HG03460 (cell line): ENCODE measurements at regions not wholly inside any gene's neighbourhood (a gene's known extent, or its start where the extent isn't known, plus 50 kb on each side); places are given as distances from the start of the nearest gene placed in this dataset.
"Not testable (repeated sequence)": the region's sequence is repeated elsewhere in the genome, so short reads cannot be mapped to it uniquely, and the experiment has no call there.

Source experiments
- ATAC-seq: cut with Tn5 transposase; IDR thresholded peaks from one replicate; pipeline ENCODE4 v1.9.1; 2021; ENCODE audit not compliant: unreplicated experiment

DNA sequence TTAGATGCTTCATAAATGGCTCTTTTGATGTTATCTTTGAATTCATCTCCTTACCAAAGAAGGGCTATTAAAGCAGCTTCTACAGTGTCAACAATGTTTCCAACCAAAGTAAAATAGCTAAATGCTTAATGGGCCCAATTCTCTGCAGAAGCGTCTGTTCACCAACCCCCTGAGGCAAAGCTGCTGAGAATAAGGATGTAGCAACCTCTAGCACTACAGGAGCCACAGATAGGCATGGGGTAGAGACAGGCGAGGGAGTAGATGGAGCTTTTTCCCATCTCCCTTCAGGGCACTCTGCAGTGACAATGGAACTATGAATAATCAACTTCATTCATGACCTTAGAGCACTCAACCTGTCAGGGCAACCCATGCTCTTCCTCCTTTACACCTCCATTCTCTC, 134.1 kb downstream of the FZD1 start:
- ATAC-seq = no peak

DNA sequence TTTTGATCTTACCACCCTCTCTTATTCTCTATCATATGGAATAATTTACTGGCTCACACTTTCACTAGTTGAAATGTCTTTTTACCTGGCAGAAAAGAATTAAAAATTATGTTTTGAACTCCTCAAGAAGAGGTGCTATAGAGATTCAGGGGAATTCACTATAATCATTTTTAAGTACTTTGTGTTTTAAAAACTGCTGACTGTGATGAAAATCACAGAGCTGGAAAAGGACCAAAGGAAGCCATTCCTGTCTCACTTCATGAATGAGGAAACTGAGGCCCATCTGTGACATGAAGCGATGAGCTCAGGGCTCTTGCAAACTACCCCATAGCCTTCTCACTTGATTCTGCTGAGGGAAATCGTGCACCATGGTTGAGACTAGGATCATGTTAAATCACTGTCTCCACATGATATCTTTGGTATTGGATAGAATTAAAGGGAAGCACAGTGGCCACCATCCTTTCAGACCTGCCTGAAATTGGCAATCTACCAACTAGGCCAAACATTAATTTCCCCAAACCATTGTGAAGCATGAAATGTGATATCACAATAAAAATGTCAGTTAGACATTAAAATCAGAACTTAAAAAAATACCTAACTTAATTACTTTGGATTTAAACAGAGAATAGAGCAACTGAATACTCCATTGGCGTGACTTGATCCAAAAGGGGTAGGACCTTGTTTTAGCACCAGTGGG, 141.0 kb downstream of the FZD1 start:
- no peak for ATAC-seq

DNA sequence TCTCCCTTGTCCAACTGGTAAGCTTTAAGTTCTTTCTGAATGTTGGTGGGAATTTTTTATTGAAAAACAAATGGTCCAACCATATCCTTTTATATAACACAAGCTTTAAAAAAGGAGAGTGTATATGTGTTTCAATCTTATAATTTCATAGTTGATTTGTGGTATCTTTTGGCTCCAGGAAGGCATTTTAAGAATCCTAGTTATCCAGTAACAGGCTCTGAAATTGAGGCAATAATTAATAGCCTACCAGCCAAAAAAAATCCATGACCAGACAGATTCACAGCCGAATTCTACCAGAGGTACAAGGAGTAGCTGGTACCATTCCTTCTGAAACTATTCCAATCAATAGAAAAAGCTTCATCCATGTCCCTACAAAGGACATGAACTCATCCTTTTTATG, 141.6 kb downstream of the FZD1 start:
- ATAC-seq = not testable (repeated sequence)

DNA sequence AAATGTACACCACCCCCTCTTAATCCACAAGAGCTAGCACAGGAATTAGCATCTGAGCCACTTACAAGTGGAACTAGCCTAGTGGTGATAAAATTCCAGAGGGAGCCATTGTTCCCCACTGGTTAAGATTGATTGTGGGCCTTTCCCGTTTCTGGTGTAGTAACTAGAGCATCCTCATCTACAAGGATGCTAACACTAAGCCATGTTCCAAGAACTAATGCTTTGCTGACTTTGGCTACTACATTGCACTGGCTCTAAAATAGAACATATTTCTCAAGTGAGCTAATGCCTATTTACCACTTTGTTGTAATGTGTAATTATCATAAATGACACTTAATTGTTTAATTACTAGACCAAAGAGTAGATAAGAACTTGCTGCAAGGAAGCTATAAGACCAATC, 143.7 kb downstream of the FZD1 start:
- ATAC-seq = no peak

DNA sequence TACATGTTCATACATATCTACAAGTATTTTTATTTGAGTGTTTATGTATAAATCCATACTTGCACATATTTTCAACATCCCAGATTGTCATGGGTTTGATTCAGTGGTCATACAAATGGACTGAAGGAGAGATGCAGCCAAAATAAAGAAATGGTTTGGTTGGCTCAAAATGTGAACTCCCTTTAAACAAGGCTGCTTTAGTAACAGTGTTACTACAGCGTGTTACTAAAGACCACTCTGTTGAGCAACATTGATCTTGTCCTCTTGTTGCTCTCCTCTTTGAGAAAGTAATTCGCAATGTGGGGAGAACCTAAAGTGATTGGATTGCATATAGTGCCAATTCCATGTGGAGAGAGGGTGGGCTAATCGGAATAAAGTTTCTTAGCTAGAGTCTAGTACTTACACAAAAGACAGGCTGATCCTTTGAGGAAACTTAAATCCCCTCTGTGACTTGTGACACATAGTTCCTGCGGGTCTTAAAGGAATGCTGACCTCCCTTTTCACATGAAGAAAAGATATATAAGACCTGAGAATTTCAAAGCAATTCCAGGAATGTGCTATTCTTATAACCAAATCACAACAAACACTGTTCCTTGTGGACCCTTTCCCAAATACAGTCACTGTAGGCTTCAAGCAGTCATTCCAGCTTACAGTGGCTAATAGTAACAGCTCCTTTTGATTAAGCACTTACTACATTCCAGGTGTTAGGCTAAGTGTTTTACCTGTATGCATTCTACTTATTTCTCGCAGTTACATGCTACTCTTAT, 144.3 kb downstream of the FZD1 start:
- ATAC-seq = no peak

DNA sequence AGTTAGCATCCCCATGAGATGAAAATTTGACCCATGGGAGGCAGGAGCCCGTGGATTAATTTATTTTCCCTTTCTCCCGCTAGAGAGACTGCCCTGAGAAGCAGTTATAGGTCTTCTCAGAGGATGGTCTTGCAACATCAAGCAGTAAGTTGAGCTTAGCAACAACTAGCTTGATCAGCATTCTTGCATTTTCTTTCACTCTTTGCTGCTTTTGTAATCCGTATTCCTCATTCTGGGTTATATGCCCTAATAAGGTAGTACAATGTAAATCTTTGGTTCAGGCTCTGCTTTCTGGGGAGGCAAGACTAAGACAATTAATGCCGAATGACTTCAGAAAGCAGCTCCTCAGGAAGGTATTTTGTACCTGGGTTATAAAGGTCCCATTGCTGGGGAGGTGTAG, 146.8 kb downstream of the FZD1 start:
- no peak for ATAC-seq

DNA sequence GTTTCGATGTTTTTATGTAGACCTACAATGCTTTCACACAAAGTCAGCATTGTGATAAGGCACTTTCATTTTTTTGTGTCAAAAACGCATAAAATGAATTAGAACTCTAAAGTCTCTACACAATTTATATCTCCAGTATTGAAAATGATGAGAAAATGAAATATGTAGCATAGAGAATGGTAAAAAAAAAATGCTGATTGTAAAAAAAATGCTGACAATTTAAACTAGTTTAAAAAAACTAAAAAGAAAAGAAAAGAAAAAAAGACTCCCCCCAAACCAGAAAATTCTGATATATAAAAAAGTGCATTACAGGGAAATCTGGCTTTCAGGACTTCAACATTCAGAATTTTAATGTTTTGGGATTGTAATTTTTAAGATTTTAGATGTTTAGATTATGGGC, 148.1 kb downstream of the FZD1 start:
- ATAC-seq = no peak

DNA sequence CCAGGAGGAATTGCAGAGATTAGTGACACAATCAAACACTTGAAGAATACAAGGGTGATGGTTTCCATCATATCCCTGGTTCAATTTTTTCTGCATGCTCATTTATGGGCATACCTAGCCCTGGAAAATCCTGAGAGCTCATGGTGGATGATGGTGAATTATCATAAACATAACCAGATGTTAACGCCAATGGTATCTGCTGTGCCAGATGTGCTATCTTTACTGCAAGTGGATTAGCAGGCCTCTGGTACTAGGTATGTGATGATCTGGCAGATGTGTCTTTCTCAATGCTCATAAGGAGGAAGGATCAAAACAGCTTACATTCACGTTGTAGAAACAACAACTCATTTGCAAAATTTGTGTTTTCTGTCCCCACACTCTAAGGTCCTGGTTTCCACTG, 150.5 kb downstream of the FZD1 start:
- no peak for ATAC-seq

DNA sequence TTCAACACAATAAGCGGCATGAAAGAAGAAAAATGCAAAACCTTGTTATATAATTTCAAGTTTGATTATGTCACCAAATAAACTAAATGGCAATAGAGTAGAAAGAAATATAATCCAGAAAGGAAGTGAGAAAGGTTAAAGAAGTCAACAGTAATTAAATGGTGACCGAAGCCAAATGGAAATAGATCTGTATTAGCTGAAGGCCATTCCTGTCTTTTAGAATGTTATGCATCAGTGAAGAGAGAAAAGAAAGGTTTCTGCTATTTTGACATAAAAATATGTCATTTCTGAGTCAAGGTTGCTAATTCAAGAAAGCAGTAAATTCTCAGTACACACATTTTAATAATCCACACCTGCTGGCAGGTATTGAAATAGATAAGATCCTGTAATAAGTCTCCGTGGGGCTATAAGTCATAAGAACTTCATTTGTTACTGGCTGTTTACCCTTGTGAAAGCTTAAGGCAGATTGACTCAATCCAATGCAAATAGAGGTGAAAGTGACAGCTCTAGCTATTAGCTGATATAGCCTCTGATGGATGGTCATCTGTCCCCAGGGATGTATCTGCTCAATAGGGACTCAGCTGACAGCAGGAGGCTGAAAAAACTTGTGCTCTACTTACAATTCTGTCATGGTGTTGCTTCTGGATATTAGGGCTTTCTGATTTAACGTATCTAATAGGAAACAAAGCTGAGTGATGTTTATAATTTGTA, 152.1 kb downstream of the FZD1 start:
- no peak for ATAC-seq

DNA sequence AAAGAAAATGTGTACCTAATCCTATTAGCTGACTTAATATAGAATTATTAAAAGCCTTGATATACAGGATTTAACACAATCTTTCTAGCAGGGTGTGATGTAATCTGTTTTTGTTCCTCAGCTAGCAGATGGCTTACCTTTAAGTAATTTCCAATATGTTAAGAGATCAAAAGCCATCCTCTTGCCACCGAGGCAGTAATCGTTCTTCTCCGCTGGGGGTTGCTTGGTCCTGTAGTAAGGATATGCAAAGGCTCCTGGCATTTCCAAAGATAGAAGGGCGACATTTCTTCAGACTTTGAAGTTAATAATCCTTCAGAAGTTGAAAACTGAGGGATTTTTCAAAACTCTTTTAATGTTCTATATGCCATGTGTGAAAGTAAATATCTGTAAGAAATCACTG, 156.4 kb downstream of the FZD1 start:
- ATAC-seq = no peak

DNA sequence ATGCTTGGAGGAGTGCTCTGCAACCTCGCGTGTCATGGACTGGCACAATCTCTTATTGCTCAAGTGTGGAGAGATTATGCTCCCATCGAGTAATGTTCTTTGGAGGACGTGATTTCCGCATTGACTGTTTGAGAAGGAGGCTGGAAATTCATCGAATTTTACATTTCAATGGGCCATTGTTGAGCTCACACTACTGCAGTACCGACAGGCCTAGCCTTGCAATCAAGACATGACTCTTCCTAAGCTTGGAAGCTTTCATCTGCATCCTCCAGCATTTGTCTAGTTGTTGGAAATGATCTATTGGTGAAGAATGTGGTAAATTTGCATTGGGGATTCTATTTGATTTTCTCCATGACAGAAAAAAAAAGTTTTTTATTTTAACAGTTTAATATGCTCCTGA, 156.8 kb downstream of the FZD1 start:
- ATAC-seq = no peak

DNA sequence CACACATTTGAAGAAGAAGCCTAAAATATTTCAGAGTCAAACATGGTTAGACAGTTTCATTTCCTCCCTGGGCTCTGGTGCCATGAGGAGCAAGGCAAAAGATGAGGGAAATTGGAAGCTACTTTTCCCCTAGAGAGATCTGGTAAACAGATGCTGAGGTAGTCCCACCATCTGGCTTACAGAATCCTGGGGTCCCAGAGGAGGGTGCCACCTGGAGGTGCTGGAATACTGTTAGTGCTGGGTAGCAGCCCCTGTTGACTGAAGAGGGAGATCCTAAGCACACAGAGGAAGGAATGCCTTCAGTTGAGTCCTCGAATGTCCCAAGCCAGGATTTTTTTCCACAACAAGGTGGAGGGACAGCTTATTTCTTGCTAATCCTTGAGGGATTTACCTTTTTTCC, 160.1 kb downstream of the FZD1 start:
- ATAC-seq = no peak

DNA sequence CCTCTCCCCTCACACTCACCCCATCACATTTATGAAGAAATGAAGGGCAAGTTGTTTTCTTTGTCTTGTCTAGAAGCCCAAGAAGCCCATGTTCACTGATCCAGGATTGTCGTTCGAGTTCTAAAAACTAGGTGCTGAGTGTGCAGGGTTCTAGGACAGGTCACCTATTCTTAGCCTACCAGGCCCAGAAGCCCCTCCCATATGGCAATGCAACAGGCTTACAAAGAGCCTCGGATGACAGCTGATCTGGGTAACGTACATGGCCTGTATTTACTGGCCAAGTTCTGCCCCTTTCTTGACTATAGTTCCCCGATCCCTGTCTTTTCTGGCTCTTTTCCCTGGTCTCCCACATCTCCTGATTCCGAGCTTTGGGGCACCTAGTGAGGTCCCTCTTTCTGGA, 160.9 kb downstream of the FZD1 start:
- no peak for ATAC-seq

DNA sequence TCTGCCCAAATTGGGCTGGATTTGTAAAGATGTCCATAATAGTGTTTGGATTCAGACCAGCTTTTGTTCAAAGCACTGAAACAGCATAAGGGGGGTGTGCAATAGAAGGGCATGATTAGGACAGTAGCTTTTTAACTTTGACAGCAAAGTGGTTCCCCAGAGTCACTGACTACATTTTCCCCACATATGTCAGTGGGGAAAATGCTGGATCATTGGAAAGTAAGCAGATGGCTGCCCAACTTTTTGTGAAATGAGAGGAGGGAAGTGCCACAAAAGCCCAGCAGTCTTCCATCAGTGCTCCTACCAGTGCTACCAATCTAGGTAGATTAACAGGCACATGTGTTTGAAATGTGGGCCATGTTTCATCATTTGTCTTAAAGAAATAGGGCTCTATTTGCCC, 162.8 kb downstream of the FZD1 start:
- no peak for ATAC-seq

DNA sequence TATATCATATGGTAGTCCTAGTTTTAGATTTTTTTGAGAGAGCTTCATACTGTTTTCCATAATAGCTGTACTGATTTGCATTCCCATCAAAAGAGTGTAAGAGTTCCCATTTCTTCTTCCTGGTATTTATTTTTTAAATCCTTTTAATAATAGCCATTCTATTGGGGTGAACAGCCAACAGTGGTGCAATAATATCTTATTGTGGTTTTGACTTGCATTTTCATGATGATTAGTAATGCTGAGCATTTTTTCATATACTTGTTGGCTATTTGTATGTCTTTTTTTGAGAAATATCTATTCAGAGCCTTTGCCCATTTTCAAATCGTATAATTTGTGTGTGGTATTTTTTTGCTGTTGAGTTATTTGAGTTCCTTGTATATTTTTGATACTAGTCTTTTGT, 167.4 kb downstream of the FZD1 start:
- no peak for ATAC-seq

DNA sequence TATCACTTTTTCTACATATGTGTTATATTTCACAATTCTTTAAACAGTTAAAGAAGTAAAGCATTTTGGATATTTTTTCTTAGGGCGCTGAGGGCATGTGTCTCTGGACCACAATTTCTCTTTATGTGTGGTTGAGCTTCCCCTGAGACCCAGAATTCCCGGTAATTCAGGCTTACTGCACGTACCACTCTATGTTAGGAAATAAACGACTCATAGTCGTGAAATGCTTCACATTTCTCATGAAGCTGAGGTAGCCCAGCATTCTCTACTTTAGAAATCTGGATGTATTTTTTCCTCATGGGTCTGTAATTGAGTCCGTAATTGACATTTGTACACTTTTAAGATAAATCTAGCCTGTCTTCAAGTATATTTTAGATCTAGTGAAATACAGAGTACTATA, 170.6 kb downstream of the FZD1 start:
- ATAC-seq = no peak

DNA sequence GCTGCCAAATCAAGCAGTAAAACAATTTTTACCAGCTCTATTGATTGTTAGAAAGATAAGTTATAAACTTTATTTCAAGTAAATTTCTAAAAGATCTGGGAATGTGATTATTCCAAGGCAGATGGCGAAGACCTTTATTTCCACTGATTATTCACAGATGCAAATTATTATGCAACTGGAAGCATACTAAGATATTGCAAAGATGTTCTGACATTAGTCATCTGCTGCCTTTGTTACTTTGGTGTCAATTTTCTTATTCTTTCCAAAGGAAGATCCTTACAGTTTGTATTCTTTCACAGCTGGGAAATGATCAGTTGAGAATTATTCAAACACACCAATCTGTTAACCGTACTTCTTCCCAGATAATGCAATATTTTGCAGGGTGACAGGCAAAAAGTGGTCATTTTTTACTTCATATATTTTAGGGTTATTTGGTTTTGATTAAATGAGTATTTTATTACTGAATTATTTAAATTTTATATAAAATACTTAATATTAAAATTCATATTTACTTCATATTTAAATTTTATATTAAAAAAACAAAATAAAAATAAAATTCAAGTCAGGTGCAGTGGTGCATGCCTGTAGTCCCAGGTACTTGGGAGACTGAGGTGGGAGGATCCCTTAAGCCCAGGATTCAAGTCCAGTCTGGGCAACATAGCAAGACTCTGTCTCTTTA, 171.3 kb downstream of the FZD1 start:
- no peak for ATAC-seq

DNA sequence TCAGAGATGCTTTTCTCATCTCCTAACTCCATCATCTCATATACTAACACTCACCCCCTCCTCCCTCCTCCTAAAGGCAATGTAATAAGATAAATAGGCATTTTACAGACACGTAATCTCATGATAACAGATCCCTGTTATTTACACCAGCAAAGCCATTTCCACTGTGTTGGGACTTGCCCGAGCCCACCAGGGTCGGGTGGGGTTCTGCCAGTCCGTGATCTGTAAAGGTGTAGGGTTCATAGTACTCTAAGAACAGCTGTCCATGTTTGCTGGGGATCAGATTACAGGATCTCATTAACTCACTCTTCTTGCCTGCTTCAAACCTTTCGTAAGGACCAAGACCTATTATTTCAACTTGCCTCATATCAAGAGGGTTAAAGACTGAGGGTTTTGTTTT, 172.4 kb downstream of the FZD1 start:
- ATAC-seq = no peak

DNA sequence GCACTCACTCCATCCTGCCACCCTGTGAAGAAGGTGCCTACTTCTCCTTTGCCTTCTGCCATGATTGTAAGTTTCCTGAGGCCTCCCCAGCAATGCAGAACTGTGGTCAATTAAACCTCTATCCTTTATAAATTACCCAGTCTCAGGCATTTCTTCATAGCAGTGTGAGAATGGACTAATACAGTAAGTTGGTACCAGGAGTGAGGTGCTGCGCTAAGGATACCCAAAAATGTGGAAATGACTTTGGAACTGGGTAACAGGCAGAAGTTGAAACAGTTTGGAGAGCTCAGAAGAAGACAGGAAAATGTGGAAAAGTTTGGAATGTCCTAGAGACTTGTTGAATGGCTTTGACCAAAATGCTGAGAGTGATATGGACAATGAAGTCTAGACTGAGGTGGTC, 176.0 kb downstream of the FZD1 start:
- ATAC-seq = not testable (repeated sequence)

DNA sequence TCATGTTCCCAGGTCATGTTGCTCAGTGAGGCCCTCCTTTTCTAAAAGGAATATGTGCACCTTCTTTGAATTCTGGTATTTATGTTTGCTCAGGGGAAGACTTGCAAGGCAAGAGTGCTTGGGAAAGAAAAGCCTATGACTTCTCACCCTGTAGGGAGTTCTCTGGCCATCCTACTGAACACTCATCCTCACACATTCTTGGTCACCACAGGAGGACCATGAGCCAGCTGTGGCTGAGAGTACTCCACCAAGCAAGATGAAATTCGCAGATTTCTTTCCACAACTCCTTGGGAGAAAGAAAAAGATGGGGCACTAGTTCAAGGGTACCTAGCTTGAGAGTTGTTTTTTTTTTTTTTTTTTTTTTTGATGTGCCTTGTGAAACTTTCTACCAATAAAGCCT, 179.6 kb downstream of the FZD1 start:
- no peak for ATAC-seq

DNA sequence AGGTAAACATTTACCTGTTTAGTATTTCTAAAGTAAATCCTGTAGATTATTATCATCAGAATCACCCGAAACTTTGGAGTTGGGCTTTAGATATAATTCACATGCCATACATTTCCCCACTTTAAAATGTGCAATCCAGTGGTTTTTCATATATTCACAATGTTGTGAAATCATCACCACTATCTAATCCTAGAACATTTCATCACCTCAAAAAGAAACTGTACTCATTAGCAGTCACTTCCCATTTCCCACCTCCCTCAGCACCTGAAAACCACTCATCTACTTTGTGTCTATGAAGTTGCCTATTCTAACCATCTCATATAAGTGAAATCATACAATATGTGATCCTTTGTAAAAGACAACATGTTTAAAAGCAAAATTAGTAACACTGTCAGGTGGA, 182.6 kb downstream of the FZD1 start:
- ATAC-seq = no peak

DNA sequence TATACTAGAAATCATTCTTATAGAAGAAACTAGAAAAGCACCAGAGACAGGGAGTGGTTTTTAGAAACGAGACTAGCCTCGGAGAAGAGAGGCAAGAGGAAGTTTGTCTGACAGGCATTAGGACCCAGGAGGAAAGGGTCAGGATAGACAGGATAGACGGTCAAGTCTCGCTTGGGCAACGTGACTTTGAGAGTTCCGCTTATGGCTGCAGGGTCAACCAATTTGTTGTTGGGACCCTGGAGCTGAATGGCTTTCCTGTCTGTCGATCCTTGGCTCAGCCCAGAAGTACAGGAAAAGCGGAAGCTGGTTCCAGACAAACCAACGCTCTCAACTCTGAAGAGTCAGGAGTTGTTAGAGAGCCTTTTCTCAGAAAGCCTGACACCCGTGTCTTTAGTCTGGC, 191.2 kb downstream of the FZD1 start:
- ATAC-seq = no peak
